ENCODE measurements at regions not wholly inside any gene's neighbourhood (a gene's known extent, or its start where the extent isn't known, plus 50 kb on each side); places are given as distances from the start of the nearest gene placed in this dataset.

DNA sequence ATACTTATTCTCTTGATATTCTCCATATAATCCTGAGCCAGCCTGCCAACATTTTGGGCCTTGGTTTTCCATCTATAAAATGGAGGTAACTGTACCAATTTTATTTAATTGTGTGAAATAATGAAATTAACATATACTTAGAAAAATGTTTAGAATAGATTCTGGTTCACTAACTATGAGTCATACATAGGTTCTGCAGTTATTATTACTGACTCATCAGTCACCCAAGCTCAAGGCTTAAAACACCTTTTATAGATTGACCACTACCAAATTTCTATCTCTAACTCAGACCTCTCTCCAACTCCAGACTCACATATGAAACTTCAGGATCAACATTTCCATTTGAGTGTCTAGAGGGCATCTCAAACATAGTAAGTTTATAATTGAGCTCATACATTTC is 1277.2 kb upstream of the GJE1 start:
- DNase-seq, result no peak
- in situ Hi-C loops (cut with HindIII; ENCODE audit: low pct_ligation_motif_present, low pct_unique_long_range_greater_than_20kb, low sequenced_read_pairs), result no loop called here

DNA sequence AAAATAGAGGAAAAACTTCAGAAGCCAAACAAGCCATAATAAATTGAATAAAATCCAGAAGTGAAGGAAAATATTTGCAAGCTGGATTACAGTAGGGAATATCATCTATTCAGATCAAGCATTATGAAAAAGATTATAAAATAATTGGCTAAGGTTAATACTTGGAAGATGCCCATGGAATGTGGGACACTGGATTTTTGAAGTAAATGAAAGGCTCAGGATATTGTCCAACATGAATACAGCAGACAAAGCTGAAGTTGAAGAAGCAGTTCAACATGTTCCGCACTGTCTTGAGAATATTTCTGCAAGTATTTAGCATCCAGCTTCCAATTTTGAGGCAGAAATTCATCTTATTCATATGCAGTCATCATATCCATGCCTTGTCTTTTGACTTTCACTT is 1278.4 kb upstream of the GJE1 start:
- no peak for DNase-seq
- in situ Hi-C loops (cut with HindIII; ENCODE audit: low pct_ligation_motif_present, low pct_unique_long_range_greater_than_20kb, low sequenced_read_pairs), result no loop called here

DNA sequence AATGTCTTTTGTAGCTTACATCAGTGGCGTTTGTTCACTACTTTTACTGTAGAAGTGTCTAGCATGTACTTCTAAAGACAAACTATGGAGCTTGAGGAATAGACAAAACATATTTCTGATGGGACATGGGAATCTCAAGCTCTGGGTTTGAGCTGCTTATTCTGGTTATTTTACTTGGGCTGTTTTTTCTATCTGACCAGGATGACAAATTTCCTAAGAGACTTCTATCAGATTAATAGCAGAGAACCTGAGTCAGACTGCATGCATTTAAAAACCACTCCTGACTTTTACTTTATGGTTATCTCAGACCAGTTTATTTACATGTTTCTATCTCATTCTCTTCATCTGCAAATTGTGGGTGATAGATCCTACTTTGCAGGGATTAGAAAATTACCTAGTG is 1282.3 kb upstream of the GJE1 start:
- in situ Hi-C loops (cut with HindIII; ENCODE audit: low pct_ligation_motif_present, low pct_unique_long_range_greater_than_20kb, low sequenced_read_pairs), result no loop called here
- DNase-seq, result no peak

DNA sequence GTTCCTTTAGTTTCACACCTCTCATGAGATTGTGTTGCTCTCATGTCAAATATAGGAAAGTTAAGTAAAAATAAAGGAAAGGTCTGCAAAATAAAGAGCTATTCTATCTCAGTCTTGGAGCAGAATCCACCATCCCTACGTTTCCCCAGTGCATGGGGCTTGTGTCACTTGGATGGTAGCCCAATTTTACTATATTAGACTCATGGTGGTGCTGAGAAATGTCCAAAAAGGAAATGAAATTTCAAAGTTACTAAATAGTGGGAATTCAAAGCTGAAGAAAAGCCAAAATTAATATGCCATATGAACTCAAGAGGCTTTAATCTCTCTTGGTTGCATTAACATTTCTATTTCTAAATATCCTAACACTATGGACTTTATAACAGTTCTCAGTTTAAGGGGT is 1283.3 kb upstream of the GJE1 start:
- no peak for DNase-seq
- in situ Hi-C loops (cut with HindIII; ENCODE audit: low pct_ligation_motif_present, low pct_unique_long_range_greater_than_20kb, low sequenced_read_pairs), result no loop called here

DNA sequence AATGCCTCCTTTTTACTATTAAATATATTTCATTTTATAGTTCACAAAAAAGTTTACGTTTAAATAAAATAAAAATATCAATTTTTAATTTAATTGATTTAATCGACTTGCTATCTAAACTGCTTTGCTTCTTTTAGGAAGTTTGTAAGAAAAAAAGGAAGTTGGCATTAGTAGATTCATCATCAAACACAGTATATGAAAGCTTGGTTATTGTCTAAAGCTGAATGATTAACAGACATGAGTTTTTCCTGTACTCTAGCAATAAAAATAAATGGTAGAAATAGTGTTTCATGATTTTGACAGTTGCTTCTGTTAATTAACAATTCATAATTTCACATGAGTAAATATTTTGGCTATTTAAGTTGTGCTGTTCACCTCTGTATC is 1285.5 kb upstream of the GJE1 start:
- in situ Hi-C loops (cut with HindIII; ENCODE audit: low pct_ligation_motif_present, low pct_unique_long_range_greater_than_20kb, low sequenced_read_pairs), result no loop called here
- no peak for DNase-seq

DNA sequence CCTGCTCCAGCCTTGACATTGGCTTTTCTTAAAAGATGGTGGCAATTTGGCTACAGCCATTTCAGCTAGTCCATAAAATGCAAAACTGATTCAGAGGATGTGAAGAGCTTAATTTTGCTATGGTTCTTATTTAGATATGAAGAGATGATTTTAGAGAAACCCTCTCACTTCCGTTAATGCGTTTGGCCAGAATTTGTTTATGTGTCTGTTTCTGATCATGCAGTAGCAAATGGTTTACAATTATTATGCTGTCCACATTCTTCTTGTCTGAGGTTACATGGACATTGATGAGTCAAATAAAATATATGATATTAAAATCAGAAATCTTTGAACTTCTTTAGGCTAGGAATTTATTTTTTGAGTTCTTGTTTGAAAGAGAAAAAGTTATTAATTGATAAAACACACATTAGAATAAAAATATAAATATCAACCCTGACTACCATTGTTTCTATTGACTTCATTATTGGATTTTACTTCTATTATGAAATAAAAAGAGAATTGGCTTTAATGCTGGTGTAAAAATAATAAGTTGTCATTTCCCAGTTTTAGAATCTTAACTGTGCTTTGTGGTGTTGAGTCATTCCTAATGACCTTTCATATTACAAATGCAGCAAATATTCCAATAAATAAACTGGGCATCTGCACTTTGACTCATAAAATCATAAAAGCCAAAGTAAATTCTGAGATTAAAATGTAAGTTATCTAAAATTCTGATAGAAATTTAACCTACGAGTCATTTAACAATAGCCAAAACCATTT is 1286.0 kb upstream of the GJE1 start:
- no peak for DNase-seq
- in situ Hi-C loops (cut with HindIII; ENCODE audit: low pct_ligation_motif_present, low pct_unique_long_range_greater_than_20kb, low sequenced_read_pairs), result no loop called here

DNA sequence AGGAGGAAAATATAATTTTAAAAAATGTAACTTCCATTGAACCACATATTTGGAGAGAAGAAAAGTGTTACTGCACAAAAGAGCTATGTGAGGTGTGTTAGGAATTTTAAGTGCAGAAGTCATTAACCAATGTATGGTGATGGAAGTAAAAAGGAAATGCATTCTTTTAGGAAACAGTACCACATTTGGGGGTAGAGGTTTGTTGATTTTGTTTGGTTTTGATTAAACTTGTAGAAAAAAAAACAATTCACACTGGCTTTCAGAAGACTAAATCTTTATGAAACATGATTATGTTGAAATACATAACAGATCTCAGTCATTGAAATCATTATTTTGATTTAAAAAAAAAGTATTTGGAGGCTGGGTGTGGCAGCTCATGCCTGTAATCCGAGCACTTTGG is 1287.0 kb upstream of the GJE1 start:
- in situ Hi-C loops (cut with HindIII; ENCODE audit: low pct_ligation_motif_present, low pct_unique_long_range_greater_than_20kb, low sequenced_read_pairs), result no loop called here

DNA sequence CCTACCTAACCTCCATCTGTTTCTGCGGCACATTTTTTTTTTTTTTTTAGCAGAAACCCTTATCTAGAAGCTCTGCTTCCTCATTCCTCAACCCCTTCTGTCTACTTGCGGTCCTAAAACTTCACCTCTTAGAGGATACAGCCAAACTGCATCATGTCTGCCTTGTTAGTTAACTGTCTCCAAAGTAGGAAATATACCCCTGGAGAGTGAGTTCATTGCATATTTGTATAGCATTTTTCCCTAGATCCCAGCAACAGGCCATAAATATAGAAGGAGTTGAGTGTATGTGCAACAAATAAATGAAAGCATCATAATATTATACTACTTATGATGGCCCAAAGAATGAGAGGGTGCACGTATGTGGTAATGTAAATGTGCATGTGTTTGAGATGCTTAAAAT is 1288.6 kb upstream of the GJE1 start:
- no peak for DNase-seq
- in situ Hi-C loops (cut with HindIII; ENCODE audit: low pct_ligation_motif_present, low pct_unique_long_range_greater_than_20kb, low sequenced_read_pairs), result no loop called here

More for the DNA sequence above, 1287.0 kb upstream of the GJE1 start:
- DNase-seq, result no peak

DNA sequence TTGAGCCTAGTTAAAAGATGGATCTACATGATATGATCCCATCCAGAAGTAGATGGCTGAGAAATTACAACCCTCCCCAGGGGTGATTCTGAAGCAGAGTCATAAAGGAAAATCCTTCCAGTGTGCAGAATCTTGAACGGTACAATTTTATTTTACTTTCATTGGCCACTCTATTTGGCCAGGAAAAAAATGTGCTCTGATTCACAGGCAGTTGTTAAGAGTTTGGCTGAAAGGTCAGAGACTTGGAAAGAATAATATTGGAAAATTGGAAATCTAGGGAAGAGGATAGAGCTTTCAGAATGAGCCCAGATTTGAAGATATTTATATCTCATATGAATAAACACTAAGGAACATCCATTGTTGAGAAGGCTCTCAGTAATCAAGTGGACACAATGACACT is 1299.3 kb upstream of the GJE1 start:
- no peak for DNase-seq
- in situ Hi-C loops (cut with HindIII; ENCODE audit: low pct_ligation_motif_present, low pct_unique_long_range_greater_than_20kb, low sequenced_read_pairs), result no loop called here

DNA sequence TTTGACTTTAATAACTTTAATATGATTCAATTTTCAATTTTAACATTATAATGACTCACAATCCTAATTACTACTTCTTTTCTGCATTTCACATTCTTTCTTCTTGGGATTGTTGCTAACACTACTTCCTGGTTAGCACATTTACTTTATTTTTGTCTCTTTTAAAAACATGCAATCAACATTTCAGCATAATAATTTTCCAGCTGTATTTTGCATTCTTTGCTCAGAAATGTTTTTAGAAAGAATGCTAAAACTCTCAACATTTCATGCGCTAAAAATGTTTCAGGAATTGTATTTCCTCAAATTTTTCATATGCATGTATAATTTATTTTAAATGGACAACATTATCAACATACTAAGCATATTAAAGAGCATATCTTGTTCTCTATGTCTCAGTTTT is 1302.1 kb upstream of the GJE1 start:
- DNase-seq, result no peak
- in situ Hi-C loops (cut with HindIII; ENCODE audit: low pct_ligation_motif_present, low pct_unique_long_range_greater_than_20kb, low sequenced_read_pairs), result no loop called here

DNA sequence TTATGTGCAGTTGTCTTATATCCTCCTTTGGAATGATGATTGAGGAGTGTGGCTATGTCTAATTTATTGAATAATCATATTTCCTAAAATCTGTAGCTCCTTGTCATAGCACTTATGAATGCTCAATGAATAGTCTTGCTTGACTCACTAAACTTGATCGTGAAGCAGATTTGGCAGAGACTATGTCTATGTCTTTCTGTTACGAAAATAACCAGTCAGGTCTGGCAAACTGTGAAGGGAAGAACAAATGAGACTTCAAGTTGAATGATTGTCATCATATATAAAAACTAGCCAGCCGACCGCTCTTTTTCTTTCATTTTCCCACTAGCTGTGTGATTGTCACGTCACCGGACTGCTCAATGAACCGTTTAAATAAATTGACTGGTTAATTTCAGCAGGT is 1303.9 kb upstream of the GJE1 start:
- in situ Hi-C loops (cut with HindIII; ENCODE audit: low pct_ligation_motif_present, low pct_unique_long_range_greater_than_20kb, low sequenced_read_pairs), result no loop called here
- DNase-seq, result no peak

DNA sequence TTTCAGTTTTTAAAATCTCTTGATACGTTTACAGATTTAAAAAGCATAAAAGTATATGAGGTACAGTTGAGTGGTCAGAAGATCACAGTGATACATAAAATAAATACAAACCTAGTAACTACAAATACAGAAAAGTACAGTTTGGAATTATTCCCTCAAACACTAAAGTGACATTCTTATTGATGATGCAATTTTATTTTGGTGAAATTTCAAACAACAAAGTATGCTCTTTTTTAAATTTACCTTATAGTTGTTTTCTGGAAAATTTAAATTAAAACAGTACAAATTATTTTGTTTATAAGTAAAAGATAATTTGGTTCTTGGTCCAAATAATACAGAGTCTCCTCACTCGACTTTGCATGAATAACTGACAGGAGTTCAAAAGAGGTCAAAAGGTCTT is 1305.1 kb upstream of the GJE1 start:
- DNase-seq, result no peak
- in situ Hi-C loops (cut with HindIII; ENCODE audit: low pct_ligation_motif_present, low pct_unique_long_range_greater_than_20kb, low sequenced_read_pairs), result no loop called here

DNA sequence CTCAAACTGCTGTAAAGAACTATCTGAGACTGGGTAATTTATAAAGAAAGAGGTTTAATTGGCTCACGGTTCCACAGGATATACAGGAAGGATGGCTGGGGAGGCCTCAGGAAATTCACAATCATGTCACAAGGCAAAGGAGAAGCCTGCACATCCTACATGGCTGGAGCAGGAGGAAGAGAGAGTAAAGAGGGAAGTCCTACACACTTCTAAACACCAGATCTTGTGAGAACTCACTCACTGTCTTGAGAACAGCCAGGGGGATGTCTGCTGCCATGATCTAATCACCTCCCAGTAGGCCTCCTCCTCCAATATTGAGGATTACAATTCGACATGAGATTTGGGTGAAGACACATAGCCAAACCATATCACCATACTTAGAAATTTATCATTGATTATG is 1307.0 kb upstream of the GJE1 start:
- in situ Hi-C loops (cut with HindIII; ENCODE audit: low pct_ligation_motif_present, low pct_unique_long_range_greater_than_20kb, low sequenced_read_pairs), result no loop called here
- no peak for DNase-seq

DNA sequence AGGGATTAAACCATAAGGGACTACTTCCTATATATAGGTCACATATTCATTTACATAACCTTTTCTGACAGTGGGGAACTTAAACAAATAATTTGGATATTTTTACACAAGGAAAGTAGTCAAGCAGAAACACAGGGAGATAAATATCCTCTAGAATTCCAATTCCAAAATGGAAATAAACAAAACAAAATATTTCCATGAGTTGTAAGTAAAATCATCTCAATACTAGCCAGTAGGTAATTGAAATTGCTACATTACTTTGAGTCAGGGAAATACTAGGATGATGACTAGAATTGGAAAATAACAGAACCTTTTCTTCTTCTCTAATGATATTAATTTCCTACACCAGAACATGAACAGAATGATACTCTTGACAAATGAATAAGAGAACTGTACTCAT is 1308.1 kb upstream of the GJE1 start:
- no peak for DNase-seq
- in situ Hi-C loops (cut with HindIII; ENCODE audit: low pct_ligation_motif_present, low pct_unique_long_range_greater_than_20kb, low sequenced_read_pairs), result no loop called here

DNA sequence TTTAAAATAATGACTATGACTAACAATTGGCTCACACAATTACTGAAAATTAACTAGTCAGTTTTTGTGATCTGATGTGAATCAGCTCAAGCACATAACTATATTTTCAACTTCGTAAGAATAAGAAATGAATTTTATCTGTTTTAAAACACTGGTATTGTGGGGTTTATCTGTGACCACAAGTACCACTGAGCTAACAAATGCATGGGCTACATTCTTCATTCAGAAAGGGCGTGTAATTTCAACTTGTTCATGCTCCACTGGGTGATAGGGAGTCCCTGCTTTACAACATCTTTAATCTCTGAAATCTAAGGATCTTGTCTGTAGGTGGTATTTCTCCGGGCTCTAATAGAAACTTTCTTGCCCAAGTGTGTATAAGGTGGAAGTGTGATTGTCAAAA is 1311.5 kb upstream of the GJE1 start:
- DNase-seq, result no peak
- in situ Hi-C loops (cut with HindIII; ENCODE audit: low pct_ligation_motif_present, low pct_unique_long_range_greater_than_20kb, low sequenced_read_pairs), result no loop called here

DNA sequence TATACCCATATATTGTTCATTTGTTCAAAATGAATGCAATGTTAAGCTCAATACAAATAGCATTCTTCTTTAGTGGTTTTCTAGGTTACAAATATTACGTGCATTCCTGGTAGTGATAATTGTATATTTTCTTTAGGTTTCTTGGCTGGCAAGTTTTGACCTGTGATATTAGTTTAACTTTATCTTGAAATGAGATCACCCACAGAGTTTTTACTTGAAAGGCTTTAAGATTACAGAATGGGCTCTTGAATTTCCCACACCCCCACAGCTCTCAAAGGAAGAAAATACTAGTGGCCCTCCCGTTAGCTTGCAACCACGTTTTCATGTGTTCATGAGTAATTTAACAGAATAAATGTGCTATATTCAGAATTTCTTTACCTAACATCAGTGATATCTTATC is 1315.5 kb upstream of the GJE1 start:
- in situ Hi-C loops (cut with HindIII; ENCODE audit: low pct_ligation_motif_present, low pct_unique_long_range_greater_than_20kb, low sequenced_read_pairs), result no loop called here
- no peak for DNase-seq

DNA sequence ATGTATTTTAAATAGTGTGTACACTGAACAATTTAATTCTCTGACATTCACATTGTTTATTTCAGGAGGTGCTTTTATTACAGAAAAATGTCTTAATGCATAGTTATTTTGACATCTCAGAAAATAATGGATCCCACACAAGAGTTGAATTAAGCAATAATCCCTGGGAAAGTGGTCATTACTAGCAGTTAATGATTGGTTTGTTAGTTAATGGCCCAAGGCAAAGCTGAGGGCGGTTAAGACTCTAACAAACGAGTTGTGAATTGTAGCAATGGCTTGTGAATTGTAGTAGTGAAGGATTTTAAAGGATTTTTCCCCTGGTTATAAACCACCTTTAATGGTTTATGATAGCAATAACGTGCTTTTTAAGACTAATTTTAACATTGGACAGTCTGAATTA is 1316.0 kb upstream of the GJE1 start:
- no peak for DNase-seq
- in situ Hi-C loops (cut with HindIII; ENCODE audit: low pct_ligation_motif_present, low pct_unique_long_range_greater_than_20kb, low sequenced_read_pairs), result no loop called here

DNA sequence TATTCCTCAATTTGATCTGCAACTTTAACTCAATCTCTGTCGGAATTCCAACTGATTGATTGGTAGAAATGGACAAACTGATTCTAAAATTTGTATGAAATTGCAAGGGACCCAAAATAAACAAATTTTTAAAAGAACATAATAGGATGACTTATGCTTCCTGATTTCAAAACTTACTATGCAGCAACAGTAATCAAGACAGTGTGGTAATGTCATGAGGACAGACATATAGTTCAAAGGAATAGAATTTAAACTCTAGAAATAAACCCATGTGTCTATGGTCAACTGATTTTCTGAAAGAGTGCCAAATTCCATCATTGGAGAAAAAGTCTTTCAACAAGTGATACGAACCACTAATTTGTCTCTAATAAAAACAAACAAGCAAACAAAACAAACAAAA is 1320.1 kb upstream of the GJE1 start:
- in situ Hi-C loops (cut with HindIII; ENCODE audit: low pct_ligation_motif_present, low pct_unique_long_range_greater_than_20kb, low sequenced_read_pairs), result no loop called here
- DNase-seq, result no peak

DNA sequence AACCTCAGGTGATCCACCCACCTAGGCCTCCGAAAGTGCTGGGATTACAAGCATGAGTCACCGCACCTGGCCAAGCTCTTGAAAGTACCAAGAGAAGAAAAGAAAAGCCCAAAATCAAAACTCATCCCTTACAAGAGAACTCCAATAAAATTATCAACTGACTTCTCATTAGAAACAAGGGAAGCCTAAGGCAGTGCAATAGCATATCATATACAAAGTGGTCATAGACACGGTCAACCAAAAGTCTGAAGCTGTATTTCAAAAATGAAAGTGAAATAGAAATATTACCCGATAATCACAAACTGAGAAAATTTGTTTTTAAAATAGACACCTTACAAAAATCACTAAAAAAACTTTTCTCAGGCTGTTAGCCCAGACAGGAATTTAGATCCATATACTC is 1321.1 kb upstream of the GJE1 start:
- in situ Hi-C loops (cut with HindIII; ENCODE audit: low pct_ligation_motif_present, low pct_unique_long_range_greater_than_20kb, low sequenced_read_pairs), result no loop called here
- DNase-seq, result no peak

DNA sequence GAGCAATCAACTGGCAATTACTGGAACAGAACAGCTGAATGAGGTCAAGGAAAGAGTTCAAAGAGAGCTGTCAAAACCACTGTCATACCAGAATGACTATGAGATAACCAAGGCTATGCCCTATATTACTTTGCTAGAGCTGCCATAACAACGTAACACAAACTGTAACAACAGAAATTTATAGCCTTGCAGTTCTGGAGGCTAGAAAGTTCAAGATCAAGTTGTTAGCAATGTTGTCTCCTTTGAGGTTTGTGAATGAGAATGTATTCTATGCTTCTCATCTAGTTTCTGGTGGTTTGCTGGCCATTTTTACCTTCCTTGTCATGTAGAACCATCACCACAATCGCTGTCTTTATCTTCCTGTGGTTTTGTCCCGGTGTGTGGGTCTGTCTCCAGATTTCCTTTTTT is 1323.0 kb upstream of the GJE1 start:
- in situ Hi-C loops (cut with HindIII; ENCODE audit: low pct_ligation_motif_present, low pct_unique_long_range_greater_than_20kb, low sequenced_read_pairs), result no loop called here
- DNase-seq, result no peak

DNA sequence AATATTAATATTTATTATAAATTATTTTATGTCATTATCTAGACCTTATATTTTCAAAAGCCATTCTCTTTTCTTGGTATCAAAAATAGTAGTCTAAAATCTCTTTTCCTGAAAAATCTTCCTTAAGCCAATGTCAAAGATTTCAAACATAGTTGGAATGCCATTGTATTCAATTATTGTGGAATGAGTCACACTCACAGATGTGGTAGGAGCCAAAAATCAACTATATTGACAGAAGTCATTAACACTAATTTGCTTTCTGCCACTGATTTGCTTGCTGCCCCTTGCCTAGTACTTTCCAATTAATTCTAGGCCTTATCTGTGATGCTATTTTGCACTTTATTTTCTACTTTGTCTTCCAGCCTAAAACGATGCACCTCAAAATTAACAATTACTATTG is 1326.3 kb upstream of the GJE1 start:
- peak; percentile 2 for DNase-seq
- in situ Hi-C loops (cut with HindIII; ENCODE audit: low pct_ligation_motif_present, low pct_unique_long_range_greater_than_20kb, low sequenced_read_pairs), result no loop called here

Data from ACHN (cell line).